HG02642 (cell line): ENCODE measurements at regions not wholly inside any gene's neighbourhood (a gene's known extent, or its start where the extent isn't known, plus 50 kb on each side); places are given as distances from the start of the nearest gene placed in this dataset.

Experiments
- ATAC-seq: cut with Tn5 transposase; IDR thresholded peaks from one replicate; pipeline ENCODE4 v1.9.1; 2021; ENCODE audit warnings: mild to moderate bottlenecking; ENCODE audit not compliant: unreplicated experiment, poor library complexity

DNA sequence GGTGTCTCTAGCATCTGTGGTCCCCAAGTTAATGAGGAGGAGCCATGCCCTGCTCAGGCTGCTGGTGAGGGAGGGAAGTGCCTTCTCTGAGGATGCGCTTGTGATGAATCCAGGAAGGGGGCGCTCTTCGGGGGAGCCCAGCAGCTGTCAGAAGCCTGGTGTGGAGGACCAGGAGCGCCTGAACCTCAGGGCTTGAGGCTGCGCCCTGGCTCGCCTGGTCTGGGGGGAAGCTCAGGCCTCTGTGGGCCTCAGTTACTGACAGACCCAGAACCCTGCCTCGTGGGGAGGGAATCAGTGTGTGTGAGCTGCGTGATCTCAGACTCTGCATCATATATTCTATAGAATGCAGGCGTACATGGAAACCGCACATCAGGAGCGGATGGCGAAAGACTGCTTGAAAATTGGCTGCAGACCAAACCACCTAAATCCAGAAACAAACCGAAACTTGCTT lies 126.1 kb downstream of the SEC14L1 start:
- ATAC-seq, result no peak

DNA sequence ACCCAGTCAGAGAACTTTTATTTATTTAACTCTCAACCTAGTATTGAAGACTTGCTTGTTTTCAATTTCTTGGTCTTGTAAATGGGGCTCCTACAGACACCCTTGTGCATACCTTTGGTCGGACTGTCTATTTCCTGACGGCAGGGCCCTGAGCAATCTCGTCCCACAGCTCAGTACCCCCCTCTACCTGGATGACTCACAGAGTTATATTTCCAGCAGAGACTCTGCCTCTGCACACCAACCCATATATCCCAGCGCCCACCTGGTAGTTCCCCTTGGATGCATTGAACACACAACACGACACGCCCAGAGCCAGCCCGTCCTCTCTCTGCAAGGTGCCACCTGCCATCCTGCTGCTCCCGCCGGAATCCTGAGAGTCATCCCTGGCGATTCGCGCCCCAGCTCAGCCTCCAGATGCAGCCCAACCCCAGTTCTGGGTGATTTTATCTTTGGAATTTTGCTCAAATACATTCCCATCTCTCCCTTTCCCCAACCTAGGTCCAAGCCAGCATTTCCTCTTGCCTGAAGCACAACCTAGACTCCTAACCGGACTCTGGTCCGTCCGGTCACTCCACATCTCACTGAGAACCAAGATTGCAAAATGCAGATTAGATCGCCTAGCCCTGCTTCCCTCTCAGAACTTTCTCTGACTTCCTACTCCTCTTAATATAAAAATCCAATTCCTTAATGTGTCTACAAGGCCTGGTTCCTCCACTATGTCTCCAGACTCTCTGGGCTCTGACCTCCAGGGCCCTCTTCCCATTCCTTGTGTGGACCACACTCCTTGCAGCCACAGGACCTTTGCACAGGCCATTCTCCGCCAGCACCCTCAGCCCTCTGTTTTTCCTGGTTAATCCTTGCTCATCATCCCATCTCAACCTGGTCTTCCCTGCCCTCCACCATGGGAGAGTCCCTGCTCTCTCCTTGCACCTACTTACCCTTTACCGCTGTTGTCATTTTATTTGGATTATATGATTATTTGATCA lies 129.2 kb downstream of the SEC14L1 start:
- no peak for ATAC-seq

DNA sequence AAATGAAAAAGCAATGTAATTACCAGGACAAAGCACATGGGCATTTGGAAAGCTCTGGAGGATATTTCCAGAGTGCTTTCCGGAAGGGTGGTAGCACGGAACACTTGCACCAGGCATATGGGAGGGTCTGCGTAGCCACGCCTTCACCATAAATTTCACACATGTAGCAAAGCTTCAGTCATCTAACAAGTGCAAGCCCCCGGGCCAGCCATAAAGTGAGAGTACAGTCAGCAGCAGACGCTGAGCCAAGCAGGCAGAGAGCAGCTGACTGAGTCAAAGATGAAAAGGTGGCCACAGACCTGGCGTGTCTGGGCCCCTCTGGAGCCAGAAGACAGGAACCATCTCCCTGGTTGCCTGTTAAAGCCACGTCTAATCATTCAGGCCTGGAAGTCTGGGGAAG lies 130.6 kb downstream of the SEC14L1 start:
- no peak for ATAC-seq

DNA sequence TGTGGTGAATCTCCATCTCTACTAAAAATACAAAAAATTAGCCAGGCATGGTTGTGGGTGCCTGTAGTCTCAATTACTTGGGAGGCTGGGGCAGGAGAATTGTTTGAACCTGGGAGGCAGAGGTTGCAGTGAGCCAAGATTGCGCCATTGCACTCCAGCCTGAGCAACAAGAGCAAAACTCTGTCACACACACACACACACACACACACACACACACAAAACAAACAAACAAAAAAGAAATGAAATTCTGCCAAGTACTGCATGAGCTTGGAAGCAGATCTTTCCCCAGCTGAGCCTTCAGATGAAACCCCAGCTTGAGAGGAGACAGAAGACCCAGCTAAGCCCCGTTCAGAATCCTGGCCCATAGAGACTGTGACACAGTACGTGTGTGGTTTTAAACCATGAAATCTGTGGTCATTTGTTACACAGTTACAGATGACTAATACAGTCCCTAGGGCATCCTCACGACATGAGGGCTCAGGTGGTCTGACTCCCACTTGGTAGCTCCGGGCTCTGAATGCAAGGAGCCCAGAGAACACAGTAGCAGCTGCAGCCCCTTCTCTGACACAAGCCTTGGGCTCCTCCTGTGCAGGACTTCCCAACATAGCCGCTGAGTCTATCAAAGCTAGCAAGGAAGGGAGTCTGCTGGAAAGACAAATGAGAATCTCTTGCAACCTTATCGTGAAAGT lies 132.8 kb downstream of the SEC14L1 start:
- ATAC-seq, result no peak

DNA sequence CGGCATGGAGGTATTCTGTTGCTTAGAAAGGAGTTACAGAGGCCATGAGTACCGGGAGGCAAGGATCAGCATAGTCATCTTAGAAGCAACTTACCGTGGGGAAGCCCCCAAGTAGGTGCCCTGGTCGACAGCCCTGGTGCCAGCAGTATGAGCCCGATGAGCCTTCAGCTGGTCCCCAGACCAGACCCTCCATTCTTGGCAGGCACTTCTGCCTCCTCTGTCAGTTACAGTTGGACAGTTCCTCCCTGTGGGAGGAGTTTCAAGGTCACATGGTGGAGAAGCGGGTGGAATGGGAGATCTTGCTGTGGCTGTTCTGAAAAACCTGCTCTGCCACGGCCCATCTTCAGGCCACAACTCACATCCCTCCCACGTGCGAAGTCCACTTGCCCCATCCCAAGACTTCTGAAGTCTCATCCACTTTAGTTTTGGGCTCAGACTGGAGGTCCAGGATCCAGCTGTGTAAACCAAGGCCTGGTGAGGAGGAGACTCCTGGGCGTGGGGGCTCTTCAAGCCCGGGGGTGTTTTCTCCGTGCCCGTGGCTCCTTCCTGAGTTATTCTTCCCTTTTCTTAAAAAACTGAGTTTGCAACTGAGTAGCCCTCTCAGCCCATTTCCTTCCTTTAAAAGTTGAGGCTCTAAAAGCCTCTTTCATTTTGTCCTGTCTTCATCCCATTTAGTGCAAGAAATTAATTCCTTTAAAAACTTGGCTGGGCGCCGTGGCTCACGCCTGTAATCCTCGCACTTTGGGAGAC lies 133.5 kb downstream of the SEC14L1 start:
- ATAC-seq, result no peak

DNA sequence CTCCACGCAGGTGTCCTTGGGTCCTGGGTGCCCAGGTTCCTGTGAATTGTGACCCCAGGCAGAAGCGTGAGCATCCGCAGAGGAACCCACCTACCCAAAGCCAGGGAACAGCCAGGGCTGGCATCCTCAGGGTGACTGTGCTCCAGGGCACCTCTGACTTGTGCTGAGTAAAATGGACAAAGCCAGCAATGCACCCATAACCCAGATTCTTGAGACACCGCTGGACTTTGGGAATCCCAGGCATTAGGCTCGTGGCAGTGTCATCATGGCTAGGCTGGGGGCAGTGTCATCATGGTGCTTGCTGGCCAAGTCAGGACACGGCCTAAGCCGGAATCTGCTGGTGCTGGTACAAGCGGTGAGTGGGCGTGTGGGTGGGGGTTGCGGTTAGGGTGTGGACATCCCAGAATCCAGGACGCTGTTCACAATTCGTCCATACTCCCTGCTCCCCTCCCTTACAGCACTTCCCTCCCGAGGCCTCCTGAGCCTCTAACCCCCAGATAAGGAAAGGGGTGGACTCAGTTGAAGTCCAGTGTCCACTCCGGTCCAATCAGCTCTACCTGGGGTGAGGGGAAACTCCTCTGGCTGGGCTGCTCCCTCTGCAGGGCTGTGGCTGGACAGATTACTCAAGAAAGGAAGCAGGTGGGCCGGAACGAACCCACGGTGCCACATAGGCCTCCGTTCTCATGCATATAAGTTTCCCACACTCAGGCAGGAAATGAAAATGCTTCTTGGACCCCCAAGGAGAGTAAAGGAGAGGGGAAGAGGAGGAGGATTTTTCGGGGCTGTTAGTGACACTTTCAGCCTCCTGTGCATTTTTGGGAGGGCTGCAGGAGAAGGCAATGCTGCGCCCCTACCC lies 138.9 kb downstream of the SEC14L1 start:
- no peak for ATAC-seq

DNA sequence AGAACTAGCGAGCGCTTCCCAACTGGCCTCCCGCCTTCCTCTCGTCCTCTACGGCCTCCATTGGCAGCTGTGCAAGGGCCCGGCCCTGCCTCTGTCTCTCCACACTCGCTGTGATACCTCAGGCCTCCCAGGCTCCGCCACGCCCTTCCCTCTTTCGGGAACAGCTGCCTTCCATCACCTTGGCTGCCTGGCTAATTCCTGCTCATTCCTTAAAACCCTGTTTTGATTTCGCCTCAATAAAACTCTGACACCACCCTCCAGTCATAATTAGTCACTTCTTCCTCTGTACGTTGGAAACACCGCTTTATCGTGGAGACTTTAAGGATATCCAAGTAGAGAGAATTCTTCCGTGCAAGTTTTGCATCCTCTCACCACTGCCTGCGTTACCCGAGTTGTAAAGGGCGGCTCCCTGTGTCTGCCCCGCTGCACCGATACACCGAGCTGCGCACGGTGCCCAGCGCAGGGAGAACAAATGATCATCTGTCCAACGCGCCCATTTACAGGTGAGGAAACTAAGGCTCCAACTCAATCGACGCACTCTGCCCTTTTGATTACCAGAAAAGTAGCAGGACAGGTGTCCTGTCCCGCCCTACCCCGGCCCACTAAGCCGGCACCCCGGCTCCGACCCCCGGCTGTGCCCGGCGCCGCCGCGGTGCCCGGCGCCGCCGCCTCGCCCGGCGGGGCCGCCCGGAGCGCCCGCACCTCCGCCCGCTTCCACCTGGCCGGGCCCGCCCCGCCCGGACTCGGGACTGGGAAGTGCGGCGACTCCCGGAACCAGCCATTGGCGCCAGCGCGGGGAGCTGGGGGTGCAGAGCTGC lies 139.7 kb downstream of the SEC14L1 start:
- ATAC-seq, result no peak

DNA sequence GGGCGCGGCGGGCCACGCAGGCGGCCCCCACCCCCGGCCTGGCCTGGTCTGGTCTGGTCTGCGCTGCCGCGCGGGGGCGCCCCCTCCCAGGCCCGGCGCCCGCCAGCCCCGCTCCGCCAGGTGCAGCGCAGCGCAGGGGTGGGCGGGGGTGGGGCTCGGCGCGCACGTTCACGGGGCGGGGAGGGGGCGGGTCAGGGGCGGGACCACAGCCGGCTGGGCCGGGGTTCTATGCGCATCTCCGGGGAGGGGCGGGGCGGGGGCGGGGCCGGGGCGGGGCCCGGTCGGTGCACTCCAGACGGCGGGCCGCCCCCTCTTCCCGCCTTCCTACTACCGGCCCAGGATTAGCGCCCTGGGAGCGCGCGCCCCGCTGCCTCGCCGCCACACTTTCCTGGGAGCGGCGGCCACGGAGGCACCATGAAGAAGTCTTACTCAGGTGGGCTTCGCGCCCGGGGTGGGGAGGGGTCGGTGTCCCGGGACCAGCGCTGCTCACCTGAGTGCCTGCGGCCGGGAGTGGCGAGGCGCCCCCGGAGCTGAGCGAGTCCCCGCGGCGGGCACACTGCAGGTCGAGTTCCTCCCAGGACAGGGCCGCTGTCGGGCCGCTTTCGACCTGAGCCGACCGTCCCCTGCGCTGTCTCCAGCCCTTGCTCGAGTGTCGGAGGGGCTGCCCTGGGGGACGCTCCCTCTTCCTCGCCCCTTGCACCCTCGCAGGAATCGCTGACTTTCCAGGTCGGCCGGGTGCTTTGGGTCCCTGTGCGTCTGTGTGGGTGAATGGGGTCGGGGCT lies 140.5 kb downstream of the SEC14L1 start:
- ATAC-seq, result peak; percentile 87

DNA sequence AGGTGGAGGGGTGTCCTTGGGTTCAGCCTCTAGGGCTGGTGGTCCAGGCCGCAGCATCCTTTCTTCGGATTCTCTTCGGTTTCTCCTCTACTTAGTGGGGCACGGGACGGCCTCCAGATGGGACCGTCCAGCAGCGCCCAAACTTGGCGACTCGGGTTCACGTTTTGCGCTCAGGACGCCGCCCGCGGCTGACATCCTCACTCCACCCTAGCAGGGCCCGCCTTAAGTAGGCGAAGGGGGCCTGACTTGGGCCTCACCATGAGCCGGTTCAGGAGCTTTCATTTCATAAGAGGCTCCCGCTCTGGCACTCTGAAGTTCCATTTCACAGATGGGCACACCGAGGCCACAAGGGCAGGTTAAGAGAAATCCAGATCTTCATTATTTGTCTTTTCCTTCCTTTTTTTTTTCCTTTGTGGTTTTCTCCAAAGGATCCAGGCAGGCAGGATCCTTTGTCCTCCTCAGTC lies 141.2 kb downstream of the SEC14L1 start:
- ATAC-seq, result no peak

DNA sequence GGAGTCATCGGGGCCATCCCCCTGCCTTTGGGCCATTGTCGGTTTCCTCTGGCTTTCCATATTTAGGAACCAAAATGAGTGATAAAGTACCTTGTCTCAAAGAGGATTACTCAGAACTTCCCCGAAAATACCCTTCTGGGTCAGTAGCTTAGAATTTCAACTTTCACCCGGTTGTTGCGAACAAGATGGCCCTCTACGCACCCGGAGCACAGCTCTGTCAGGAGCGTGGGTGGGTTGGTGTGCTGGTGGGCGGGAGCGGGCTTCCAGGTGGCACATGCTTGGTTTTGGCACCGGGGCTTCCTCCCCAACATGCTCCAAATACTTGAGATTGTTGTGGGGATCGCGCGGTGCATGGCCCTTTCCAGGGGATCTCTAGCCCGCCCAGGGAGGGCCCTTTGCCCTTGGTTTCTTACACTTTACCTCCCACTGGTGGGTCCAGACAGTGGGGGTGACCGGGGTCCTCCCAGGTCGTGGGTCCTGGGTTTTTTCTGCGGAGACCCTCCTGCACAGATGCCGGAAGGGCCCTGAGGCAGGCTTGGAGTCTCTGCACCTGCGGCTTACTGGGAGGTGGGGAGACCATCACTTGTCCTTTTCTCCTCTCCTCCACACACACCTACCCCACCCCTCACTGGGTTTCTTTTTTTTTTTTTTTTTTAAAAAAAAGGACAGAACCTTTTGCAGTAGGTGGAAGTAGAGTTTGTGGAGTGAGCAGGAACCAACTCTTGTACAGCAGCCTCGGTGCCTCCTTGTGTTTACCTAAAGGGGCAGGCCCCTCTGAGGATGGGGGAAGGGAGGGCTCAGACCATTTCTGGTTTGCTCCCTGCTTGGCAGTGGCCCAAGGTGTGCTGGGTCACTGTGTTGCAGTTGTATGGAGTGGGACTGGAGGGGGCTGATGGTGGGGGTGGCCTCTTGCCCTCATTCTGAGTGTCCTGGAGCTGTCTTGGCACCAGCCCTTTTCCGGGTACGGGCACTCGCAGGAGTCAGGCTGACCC lies 142.1 kb downstream of the SEC14L1 start:
- no peak for ATAC-seq

DNA sequence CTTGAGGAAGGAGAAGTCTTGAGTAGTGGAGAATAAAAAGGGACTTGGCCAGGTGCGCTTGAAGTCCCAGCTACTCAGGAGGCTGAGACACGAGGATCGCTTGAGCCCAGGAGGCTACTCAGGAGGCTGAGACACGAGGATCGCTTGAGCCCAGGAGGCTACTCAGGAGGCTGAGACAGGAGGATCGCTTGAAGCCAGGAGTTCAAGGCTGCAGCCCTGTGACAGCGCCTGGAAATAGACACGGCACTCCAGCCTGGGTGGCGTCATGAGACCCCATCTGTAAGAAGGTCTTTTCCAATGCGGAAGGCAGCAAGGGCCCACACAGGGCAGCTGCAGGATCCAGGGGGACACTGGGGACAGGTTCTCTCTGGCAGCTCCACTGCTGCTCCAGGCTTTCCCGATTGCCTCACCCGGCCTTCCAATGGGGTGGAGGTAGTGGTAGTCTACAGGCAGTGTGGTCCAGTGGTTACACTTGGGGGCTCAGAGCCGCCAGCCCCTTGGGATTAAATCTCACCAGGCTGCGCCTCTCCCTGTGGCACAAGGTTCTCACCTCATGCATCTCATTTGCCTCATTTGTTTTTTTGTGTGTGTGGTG lies 143.4 kb downstream of the SEC14L1 start:
- ATAC-seq, result no peak

DNA sequence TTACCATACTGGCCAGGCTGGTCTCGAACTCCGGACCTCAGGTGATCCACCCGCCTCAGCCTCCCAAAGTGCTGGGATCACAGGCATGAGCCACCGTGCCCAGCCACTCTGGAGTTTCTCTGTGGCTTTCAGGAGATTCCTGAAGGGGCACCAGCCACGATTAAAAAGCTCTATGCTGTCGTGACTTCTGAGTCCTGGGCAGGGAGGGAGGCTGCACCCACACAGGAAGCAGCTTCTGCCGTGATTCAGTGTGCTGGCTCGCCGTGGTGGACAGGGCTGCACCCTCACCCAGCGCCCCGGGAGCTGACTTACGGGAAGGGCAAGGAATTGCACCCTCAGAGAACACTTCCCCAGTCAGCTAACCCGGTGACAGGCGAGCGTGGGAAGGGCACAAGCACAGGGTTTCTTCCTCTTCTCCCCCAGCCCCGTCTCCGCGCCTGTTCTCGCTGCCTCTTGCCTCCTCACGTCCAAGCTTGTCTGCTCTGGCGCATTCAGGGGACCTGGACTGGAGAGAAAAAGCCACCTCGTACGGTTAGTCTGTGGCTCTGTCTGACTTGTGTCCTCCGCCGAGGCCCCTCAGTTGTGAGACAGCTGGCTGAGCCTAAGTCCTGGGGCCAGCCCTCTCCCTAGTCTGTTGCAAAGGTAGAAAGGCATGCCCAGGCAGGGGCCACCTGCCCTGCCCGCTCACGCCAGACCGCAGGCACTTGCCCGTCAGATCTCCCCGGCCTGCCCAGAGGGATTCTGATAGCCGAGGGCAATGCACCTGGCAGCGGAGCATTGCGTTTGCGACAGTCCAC lies 145.0 kb downstream of the SEC14L1 start:
- ATAC-seq, result no peak

DNA sequence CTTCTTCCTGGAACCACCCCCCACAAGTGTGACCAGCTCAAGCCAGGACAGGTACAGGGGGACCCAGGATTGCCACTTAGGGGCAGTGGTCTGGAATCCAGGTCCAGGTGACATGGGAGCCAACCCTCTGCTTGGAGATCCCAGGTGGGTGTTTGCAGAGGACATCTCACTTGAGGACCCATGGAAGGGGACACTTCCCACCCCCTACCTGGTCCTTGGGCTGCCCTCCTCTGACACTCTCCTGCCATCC lies 145.5 kb downstream of the SEC14L1 start:
- no peak for ATAC-seq

DNA sequence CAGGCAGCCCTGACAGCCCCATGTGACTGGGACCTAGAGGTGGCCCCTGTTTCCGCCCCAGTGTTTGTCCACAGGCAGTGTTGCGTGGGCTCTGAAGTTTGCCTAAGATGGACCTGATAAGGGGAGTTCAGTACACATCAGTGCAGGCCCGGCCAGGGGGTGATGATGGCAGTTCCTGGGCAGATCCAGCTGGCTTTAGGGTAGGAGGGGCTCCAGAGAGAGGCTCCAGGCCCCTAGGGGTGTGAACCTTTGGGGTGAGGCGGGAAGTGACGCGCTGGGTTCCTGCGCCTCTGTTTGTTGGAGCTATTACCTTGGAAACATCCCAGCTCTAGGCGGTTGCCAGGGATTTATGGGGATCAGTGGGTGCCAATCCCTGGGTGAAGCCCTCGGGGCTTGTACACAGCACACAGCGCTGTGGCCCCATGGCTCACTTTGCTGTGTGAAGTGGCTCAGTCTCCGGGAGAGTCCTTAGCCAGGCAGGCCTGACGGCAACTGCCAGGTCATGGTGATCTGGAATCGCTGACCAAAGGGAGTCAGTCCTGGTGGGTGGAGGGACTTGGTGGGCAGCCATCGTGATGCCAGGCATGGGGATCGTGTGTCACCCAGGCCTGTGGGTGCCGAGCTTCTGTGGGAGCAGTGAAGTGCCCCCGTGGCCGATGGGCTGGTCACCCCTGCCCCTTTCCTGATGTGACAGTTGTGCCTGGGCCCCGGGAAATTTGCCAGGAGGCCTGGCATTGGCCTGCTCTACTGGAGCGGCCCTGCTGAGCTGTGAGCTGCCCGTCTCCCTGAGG lies 146.1 kb downstream of the SEC14L1 start:
- no peak for ATAC-seq

DNA sequence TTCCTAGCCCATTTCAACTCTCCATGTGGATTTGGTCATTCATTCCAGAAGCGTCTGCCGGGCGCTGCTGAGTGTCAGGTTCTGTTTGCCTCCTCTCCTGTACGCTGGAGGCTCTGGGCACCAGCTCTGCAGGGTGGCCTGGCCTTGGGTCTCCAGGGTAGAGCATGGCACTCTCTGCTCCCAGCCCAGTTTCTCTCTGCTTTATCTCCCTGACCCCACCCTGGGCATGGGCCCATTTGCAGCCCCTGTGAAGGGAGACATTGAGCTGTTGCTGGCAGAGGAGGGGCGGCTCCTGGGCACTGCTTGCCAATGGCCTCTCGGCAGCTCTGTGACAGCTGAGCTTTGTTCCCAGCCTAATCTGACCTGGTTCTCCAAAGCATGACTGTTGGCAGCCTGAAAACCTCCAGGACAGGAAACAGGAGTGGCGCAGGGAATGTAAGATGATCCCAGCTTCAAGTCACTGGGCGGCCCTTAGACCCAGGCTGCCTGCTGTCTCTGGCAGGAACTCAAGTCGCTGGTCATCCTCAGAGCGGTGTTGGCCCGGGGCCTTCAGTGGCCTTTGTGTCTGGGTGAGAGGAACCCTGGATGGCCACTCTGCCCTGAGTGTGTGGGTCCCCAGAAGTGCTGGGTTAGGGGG lies 146.8 kb downstream of the SEC14L1 start:
- ATAC-seq, result no peak
